Thymus (tissue), 11 donors: ENCODE measurements at regions not wholly inside any gene's neighbourhood (a gene's known extent, or its start where the extent isn't known, plus 50 kb on each side); places are given as distances from the start of the nearest gene placed in this dataset.
A peak's percentile ranks its signal among the peaks of the same experiment; 100 is the strongest.

ENCODE experiments used
- DNase-seq, 9 donors: peaks; one replicate each; pipeline ENCODE4 v3.0.0-alpha.2; 2013; ENCODE audit warnings: low spot score in 9 of 9, low read depth in 6 of 9, missing footprints in 1 of 9
- H3K27ac ChIP-seq, 2 donors: one replicate each; pipeline ENCODE4 v1.5.1; 2013; ENCODE audit warnings: control low read depth in 1 of 2, low read depth in 1 of 2, low read length in 1 of 2, mild to moderate bottlenecking in 1 of 2, moderate library complexity in 1 of 2
- H3K27me3 ChIP-seq, 2 donors: one replicate each; pipeline ENCODE4 v1.5.1; 2013; ENCODE audit warnings: low read length in 1 of 2; ENCODE audit not compliant: control insufficient read depth in 2 of 2, insufficient read depth in 1 of 2
- H3K36me3 ChIP-seq, 2 donors: one replicate each; pipeline ENCODE4 v1.5.1; 2013; ENCODE audit warnings: low read length in 1 of 2, mild to moderate bottlenecking in 1 of 2, moderate library complexity in 1 of 2; ENCODE audit not compliant: control insufficient read depth in 2 of 2, insufficient read depth in 2 of 2
- H3K4me1 ChIP-seq, 2 donors: one replicate each; pipeline ENCODE4 v1.5.1; 2013; ENCODE audit warnings: low read length in 2 of 2; ENCODE audit not compliant: control insufficient read depth in 2 of 2, insufficient read depth in 2 of 2
- H3K4me3 ChIP-seq, 2 donors: one replicate each; pipeline ENCODE4 v1.5.1; 2013; ENCODE audit warnings: low read length in 2 of 2, control low read depth in 1 of 2, mild to moderate bottlenecking in 1 of 2
- H3K9me3 ChIP-seq, 2 donors: one replicate each; pipeline ENCODE4 v1.5.1; 2013; ENCODE audit warnings: low read length in 1 of 2, mild to moderate bottlenecking in 1 of 2; ENCODE audit not compliant: control insufficient read depth in 2 of 2, insufficient read depth in 1 of 2
- WGBS: extraction: QIAGEN DNeasy Blood & Tissue Kit; methylation state at CpG from one replicate; pipeline ENCODE4 v1.1.7; 2013; 5-methylcytosine and 5-hydroxymethylcytosine counted together
- donor health status: healthy.

- Histone ChIP-seq H3K4me1 (no peaks in the 10 kb centered on the region), H3K27me3 (no peaks in the 10 kb centered on the region), H3K36me3 (no peaks in the 10 kb centered on the region), H3K27ac (no peak overlapping the region), H3K9me3 (no peaks in the 10 kb centered on the region), H3K4me3 (no peak overlapping the region)
- 81% methylated on average over 3 of the region's 3 CpGs for WGBS
- DNase-seq = peak in 8 of 9 donors; percentile 8 to 50 (median 19)
Observed at GRCh38 chr13:72643311-72643989, 84.0 kb downstream of the MZT1 start.

GRCh38 chr13:72639377-72639776 is 88.1 kb downstream of the MZT1 start:
- no peak overlapping the region for H3K4me3 ChIP-seq
- no peak overlapping the region for H3K27ac ChIP-seq
- no peak for DNase-seq
- H3K9me3 ChIP-seq = no peaks in the 10 kb centered on the region
- 97% methylated on average over 5 of the region's 5 CpGs for WGBS
- no peaks in the 10 kb centered on the region for H3K4me1 ChIP-seq
- H3K36me3 ChIP-seq = no peaks in the 10 kb centered on the region
- no peaks in the 10 kb centered on the region for H3K27me3 ChIP-seq

- 93% methylated on average over 7 of the region's 7 CpGs for WGBS
- H3K9me3 ChIP-seq = no peaks in the 10 kb centered on the region
- no peak overlapping the region for H3K27ac ChIP-seq
- no peak overlapping the region for H3K4me3 ChIP-seq
- DNase-seq = no peak
- no peaks in the 10 kb centered on the region for H3K27me3 ChIP-seq
- H3K4me1 ChIP-seq = no peaks in the 10 kb centered on the region
- no peaks in the 10 kb centered on the region for H3K36me3 ChIP-seq
Observed at GRCh38 chr13:72638059-72638815, 89.2 kb downstream of the MZT1 start.

- H3K36me3 ChIP-seq = no peaks in the 10 kb centered on the region
- no peak for DNase-seq
- no peaks in the 10 kb centered on the region for H3K4me1 ChIP-seq
- H3K27ac ChIP-seq = no peak overlapping the region
- no peaks in the 10 kb centered on the region for H3K9me3 ChIP-seq
- H3K4me3 ChIP-seq = no peak overlapping the region
- WGBS = 86% methylated on average over 4 of the region's 4 CpGs
- H3K27me3 ChIP-seq = no peaks in the 10 kb centered on the region
Observed at GRCh38 chr13:72637561-72637960, 89.9 kb downstream of the MZT1 start.

- no peak overlapping the region for H3K27ac ChIP-seq
- no peaks in the 10 kb centered on the region for H3K9me3 ChIP-seq
- no peaks in the 10 kb centered on the region for H3K36me3 ChIP-seq
- no peaks in the 10 kb centered on the region for H3K4me1 ChIP-seq
- no peak overlapping the region for H3K4me3 ChIP-seq
- WGBS = 94% methylated on average over 1 of the region's 1 CpG
- no peaks in the 10 kb centered on the region for H3K27me3 ChIP-seq
- DNase-seq = no peak
Observed at GRCh38 chr13:72634859-72635258, 92.6 kb downstream of the MZT1 start.

GRCh38 chr13:72622546-72622945 is 104.9 kb downstream of the MZT1 start:
- Histone ChIP-seq H3K36me3 (no peaks in the 10 kb centered on the region), H3K9me3 (no peaks in the 10 kb centered on the region), H3K27me3 (no peaks in the 10 kb centered on the region), H3K4me1 (no peaks in the 10 kb centered on the region), H3K4me3 (no peak overlapping the region), H3K27ac (no peak overlapping the region)
- no peak for DNase-seq
- WGBS = 88% methylated on average over 2 of the region's 2 CpGs

GRCh38 chr13:72620874-72621273 is 106.6 kb downstream of the MZT1 start:
- H3K4me1 ChIP-seq = no peaks in the 10 kb centered on the region
- DNase-seq = no peak
- H3K36me3 ChIP-seq = no peaks in the 10 kb centered on the region
- no peaks in the 10 kb centered on the region for H3K9me3 ChIP-seq
- H3K4me3 ChIP-seq = no peak overlapping the region
- H3K27ac ChIP-seq = no peak overlapping the region
- no peaks in the 10 kb centered on the region for H3K27me3 ChIP-seq
- WGBS = 36% methylated on average over 2 of the region's 2 CpGs

GRCh38 chr13:72617951-72618350 is 109.5 kb downstream of the MZT1 start:
- H3K4me3 ChIP-seq = no peak overlapping the region
- DNase-seq = no peak
- 99% methylated on average over 1 of the region's 1 CpG for WGBS
- H3K27me3 ChIP-seq = no peaks in the 10 kb centered on the region
- H3K27ac ChIP-seq = no peak overlapping the region
- H3K4me1 ChIP-seq = no peaks in the 10 kb centered on the region
- no peaks in the 10 kb centered on the region for H3K36me3 ChIP-seq
- H3K9me3 ChIP-seq = no peaks in the 10 kb centered on the region

- Histone ChIP-seq H3K4me3 (no peak overlapping the region), H3K27ac (no peak overlapping the region), H3K27me3 (no peaks in the 10 kb centered on the region), H3K9me3 (no peaks in the 10 kb centered on the region), H3K36me3 (no peaks in the 10 kb centered on the region), H3K4me1 (no peaks in the 10 kb centered on the region)
- no peak for DNase-seq
- WGBS = 89% methylated on average over 2 of the region's 2 CpGs
Observed at GRCh38 chr13:72617186-72617585, 110.2 kb downstream of the MZT1 start.
